ENCODE measurements at regions not wholly inside any gene's neighbourhood (a gene's known extent, or its start where the extent isn't known, plus 50 kb on each side); places are given as distances from the start of the nearest gene placed in this dataset.

- no peaks in the 10 kb centered on the region for H3K27me3 ChIP-seq (ENCODE audit: control insufficient read depth in 3 of 3, insufficient read depth in 3 of 3, low read length in 3 of 3)
- no peaks in the 10 kb centered on the region for H3K4me1 ChIP-seq (ENCODE audit: control insufficient read depth in 3 of 3, insufficient read depth in 2 of 3, low read depth in 1 of 3, low read length in 2 of 3)
- no peak for DNase-seq
- WGBS, 3 donors, result 55 to 74% (median 63%) methylated on average over 1 of the region's 1 CpG
- no peak overlapping the region for H3K4me3 ChIP-seq (ENCODE audit: low read depth in 1 of 3, low read length in 3 of 3)
- H3K9me3 ChIP-seq (ENCODE audit: control insufficient read depth in 2 of 2, insufficient read depth in 1 of 2, low read depth in 1 of 2, low read length in 1 of 2), result no peaks in the 10 kb centered on the region
- H3K27ac ChIP-seq (ENCODE audit: low read depth in 1 of 3, low read length in 2 of 3), result no peak overlapping the region
- FAIRE-seq, result no peak
- no peaks in the 10 kb centered on the region for H3K36me3 ChIP-seq (ENCODE audit: control insufficient read depth in 3 of 3, insufficient read depth in 2 of 3, low read depth in 1 of 3, low read length in 3 of 3)
Measured at GRCh38 chr13:87736849-87737385, 65.7 kb downstream of the SLITRK5 start.

GRCh38 chr13:87754097-87754496, 82.9 kb downstream of the SLITRK5 start:
- no peaks in the 10 kb centered on the region for H3K36me3 ChIP-seq (ENCODE audit: control insufficient read depth in 3 of 3, insufficient read depth in 2 of 3, low read depth in 1 of 3, low read length in 3 of 3)
- no peaks in the 10 kb centered on the region for H3K27me3 ChIP-seq (ENCODE audit: control insufficient read depth in 3 of 3, insufficient read depth in 3 of 3, low read length in 3 of 3)
- DNase-seq (no peak), FAIRE-seq (no peak)
- no peak overlapping the region for H3K27ac ChIP-seq (ENCODE audit: low read depth in 1 of 3, low read length in 2 of 3)
- H3K4me1 ChIP-seq (ENCODE audit: control insufficient read depth in 3 of 3, insufficient read depth in 2 of 3, low read depth in 1 of 3, low read length in 2 of 3), result no peaks in the 10 kb centered on the region
- no peaks in the 10 kb centered on the region for H3K9me3 ChIP-seq (ENCODE audit: control insufficient read depth in 2 of 2, insufficient read depth in 1 of 2, low read depth in 1 of 2, low read length in 1 of 2)
- 40 to 47% (median 44%) methylated on average over 1 of the region's 1 CpG for WGBS, 3 donors
- no peak overlapping the region for H3K4me3 ChIP-seq (ENCODE audit: low read depth in 1 of 3, low read length in 3 of 3)

- no peak for DNase-seq
- H3K27me3 ChIP-seq (ENCODE audit: control insufficient read depth in 3 of 3, insufficient read depth in 3 of 3, low read length in 3 of 3), result no peaks in the 10 kb centered on the region
- H3K4me3 ChIP-seq (ENCODE audit: low read depth in 1 of 3, low read length in 3 of 3), result no peak overlapping the region
- H3K27ac ChIP-seq (ENCODE audit: low read depth in 1 of 3, low read length in 2 of 3), result no peak overlapping the region
- no peaks in the 10 kb centered on the region for H3K36me3 ChIP-seq (ENCODE audit: control insufficient read depth in 3 of 3, insufficient read depth in 2 of 3, low read depth in 1 of 3, low read length in 3 of 3)
- H3K4me1 ChIP-seq (ENCODE audit: control insufficient read depth in 3 of 3, insufficient read depth in 2 of 3, low read depth in 1 of 3, low read length in 2 of 3), result no peaks in the 10 kb centered on the region
- WGBS, 3 donors, result 52 to 71% (median 70%) methylated on average over 4 of the region's 4 CpGs
- FAIRE-seq, result no peak
- no peaks in the 10 kb centered on the region for H3K9me3 ChIP-seq (ENCODE audit: control insufficient read depth in 2 of 2, insufficient read depth in 1 of 2, low read depth in 1 of 2, low read length in 1 of 2)
Measured at GRCh38 chr13:87769445-87769844, 98.3 kb downstream of the SLITRK5 start.

- no peaks in the 10 kb centered on the region for H3K9me3 ChIP-seq (ENCODE audit: control insufficient read depth in 2 of 2, insufficient read depth in 1 of 2, low read depth in 1 of 2, low read length in 1 of 2)
- FAIRE-seq, result no peak
Measured at GRCh38 chr13:87777387-87777786, 106.2 kb downstream of the SLITRK5 start.

GRCh38 chr13:87778128-87778527, 107.0 kb downstream of the SLITRK5 start:
- 73 to 80% (median 77%) methylated on average over 3 of the region's 3 CpGs for WGBS, 3 donors
- FAIRE-seq (no peak), DNase-seq (no peak)
- Histone ChIP-seq H3K27ac (ENCODE audit: low read depth in 1 of 3, low read length in 2 of 3) (no peak overlapping the region), H3K4me1 (ENCODE audit: control insufficient read depth in 3 of 3, insufficient read depth in 2 of 3, low read depth in 1 of 3, low read length in 2 of 3) (no peaks in the 10 kb centered on the region), H3K4me3 (ENCODE audit: low read depth in 1 of 3, low read length in 3 of 3) (no peak overlapping the region), H3K9me3 (ENCODE audit: control insufficient read depth in 2 of 2, insufficient read depth in 1 of 2, low read depth in 1 of 2, low read length in 1 of 2) (no peaks in the 10 kb centered on the region), H3K36me3 (ENCODE audit: control insufficient read depth in 3 of 3, insufficient read depth in 2 of 3, low read depth in 1 of 3, low read length in 3 of 3) (no peaks in the 10 kb centered on the region), H3K27me3 (ENCODE audit: control insufficient read depth in 3 of 3, insufficient read depth in 3 of 3, low read length in 3 of 3) (no peaks in the 10 kb centered on the region)

More at GRCh38 chr13:87777387-87777786, 106.2 kb downstream of the SLITRK5 start:
- DNase-seq, result no peak
- no peaks in the 10 kb centered on the region for H3K4me1 ChIP-seq (ENCODE audit: control insufficient read depth in 3 of 3, insufficient read depth in 2 of 3, low read depth in 1 of 3, low read length in 2 of 3)
- no peaks in the 10 kb centered on the region for H3K27me3 ChIP-seq (ENCODE audit: control insufficient read depth in 3 of 3, insufficient read depth in 3 of 3, low read length in 3 of 3)
- H3K36me3 ChIP-seq (ENCODE audit: control insufficient read depth in 3 of 3, insufficient read depth in 2 of 3, low read depth in 1 of 3, low read length in 3 of 3), result no peaks in the 10 kb centered on the region
- no peak overlapping the region for H3K4me3 ChIP-seq (ENCODE audit: low read depth in 1 of 3, low read length in 3 of 3)
- H3K27ac ChIP-seq (ENCODE audit: low read depth in 1 of 3, low read length in 2 of 3), result no peak overlapping the region
- WGBS, 3 donors, result 30 to 49% (median 37%) methylated on average over 3 of the region's 3 CpGs

GRCh38 chr13:87779426-87779825, 108.3 kb downstream of the SLITRK5 start:
- no peak for FAIRE-seq
- H3K4me1 ChIP-seq (ENCODE audit: control insufficient read depth in 3 of 3, insufficient read depth in 2 of 3, low read depth in 1 of 3, low read length in 2 of 3), result no peaks in the 10 kb centered on the region
- H3K36me3 ChIP-seq (ENCODE audit: control insufficient read depth in 3 of 3, insufficient read depth in 2 of 3, low read depth in 1 of 3, low read length in 3 of 3), result no peaks in the 10 kb centered on the region
- H3K4me3 ChIP-seq (ENCODE audit: low read depth in 1 of 3, low read length in 3 of 3), result no peak overlapping the region
- no peaks in the 10 kb centered on the region for H3K9me3 ChIP-seq (ENCODE audit: control insufficient read depth in 2 of 2, insufficient read depth in 1 of 2, low read depth in 1 of 2, low read length in 1 of 2)
- no peak for DNase-seq
- no peaks in the 10 kb centered on the region for H3K27me3 ChIP-seq (ENCODE audit: control insufficient read depth in 3 of 3, insufficient read depth in 3 of 3, low read length in 3 of 3)
- H3K27ac ChIP-seq (ENCODE audit: low read depth in 1 of 3, low read length in 2 of 3), result no peak overlapping the region
- 70 to 88% (median 84%) methylated on average over 1 of the region's 1 CpG for WGBS, 3 donors

GRCh38 chr13:87783366-87783765, 112.2 kb downstream of the SLITRK5 start:
- no peaks in the 10 kb centered on the region for H3K27me3 ChIP-seq (ENCODE audit: control insufficient read depth in 3 of 3, insufficient read depth in 3 of 3, low read length in 3 of 3)
- DNase-seq (no peak), FAIRE-seq (no peak)
- no peaks in the 10 kb centered on the region for H3K9me3 ChIP-seq (ENCODE audit: control insufficient read depth in 2 of 2, insufficient read depth in 1 of 2, low read depth in 1 of 2, low read length in 1 of 2)
- no peaks in the 10 kb centered on the region for H3K4me1 ChIP-seq (ENCODE audit: control insufficient read depth in 3 of 3, insufficient read depth in 2 of 3, low read depth in 1 of 3, low read length in 2 of 3)
- 82 to 85% (median 84%) methylated on average over 5 of the region's 5 CpGs for WGBS, 3 donors
- H3K4me3 ChIP-seq (ENCODE audit: low read depth in 1 of 3, low read length in 3 of 3), result no peak overlapping the region
- no peak overlapping the region for H3K27ac ChIP-seq (ENCODE audit: low read depth in 1 of 3, low read length in 2 of 3)
- H3K36me3 ChIP-seq (ENCODE audit: control insufficient read depth in 3 of 3, insufficient read depth in 2 of 3, low read depth in 1 of 3, low read length in 3 of 3), result no peaks in the 10 kb centered on the region

- H3K9me3 ChIP-seq (ENCODE audit: control insufficient read depth in 2 of 2, insufficient read depth in 1 of 2, low read depth in 1 of 2, low read length in 1 of 2), result no peaks in the 10 kb centered on the region
- H3K36me3 ChIP-seq (ENCODE audit: control insufficient read depth in 3 of 3, insufficient read depth in 2 of 3, low read depth in 1 of 3, low read length in 3 of 3), result no peaks in the 10 kb centered on the region
- H3K4me1 ChIP-seq (ENCODE audit: control insufficient read depth in 3 of 3, insufficient read depth in 2 of 3, low read depth in 1 of 3, low read length in 2 of 3), result no peaks in the 10 kb centered on the region
- 84 to 86% (median 86%) methylated on average over 4 of the region's 4 CpGs for WGBS, 3 donors
- DNase-seq (no peak), FAIRE-seq (no peak)
- H3K27ac ChIP-seq (ENCODE audit: low read depth in 1 of 3, low read length in 2 of 3), result no peak overlapping the region
- H3K27me3 ChIP-seq (ENCODE audit: control insufficient read depth in 3 of 3, insufficient read depth in 3 of 3, low read length in 3 of 3), result no peaks in the 10 kb centered on the region
- H3K4me3 ChIP-seq (ENCODE audit: low read depth in 1 of 3, low read length in 3 of 3), result no peak overlapping the region
Measured at GRCh38 chr13:87788363-87788762, 117.2 kb downstream of the SLITRK5 start.

GRCh38 chr13:87792878-87793277, 121.7 kb downstream of the SLITRK5 start:
- Histone ChIP-seq H3K4me1 (ENCODE audit: control insufficient read depth in 3 of 3, insufficient read depth in 2 of 3, low read depth in 1 of 3, low read length in 2 of 3) (no peaks in the 10 kb centered on the region), H3K27ac (ENCODE audit: low read depth in 1 of 3, low read length in 2 of 3) (no peak overlapping the region), H3K36me3 (ENCODE audit: control insufficient read depth in 3 of 3, insufficient read depth in 2 of 3, low read depth in 1 of 3, low read length in 3 of 3) (no peaks in the 10 kb centered on the region), H3K9me3 (ENCODE audit: control insufficient read depth in 2 of 2, insufficient read depth in 1 of 2, low read depth in 1 of 2, low read length in 1 of 2) (no peaks in the 10 kb centered on the region), H3K27me3 (ENCODE audit: control insufficient read depth in 3 of 3, insufficient read depth in 3 of 3, low read length in 3 of 3) (no peaks in the 10 kb centered on the region), H3K4me3 (ENCODE audit: low read depth in 1 of 3, low read length in 3 of 3) (no peak overlapping the region)
- FAIRE-seq (no peak), DNase-seq (no peak)
- WGBS, 3 donors, result 45 to 62% (median 50%) methylated on average over 6 of the region's 6 CpGs

Measured in small intestine (tissue), 7 donors.